NCI-H2227 (cell line): ENCODE measurements at regions not wholly inside any gene's neighbourhood (a gene's known extent, or its start where the extent isn't known, plus 50 kb on each side); places are given as distances from the start of the nearest gene placed in this dataset.
"Not testable (repeated sequence)": the region's sequence is repeated elsewhere in the genome, so short reads cannot be mapped to it uniquely, and the experiment has no call there.

Experiments used
- DNase-seq: peaks from one replicate; lab custom pipeline; 2025; ENCODE audit not compliant: unreplicated experiment; lab: John Stamatoyannopoulos, UW

GRCh38 chrX:66914080-66914479, 275.2 kb upstream of the EDA2R start:
- no peak for DNase-seq

DNA sequence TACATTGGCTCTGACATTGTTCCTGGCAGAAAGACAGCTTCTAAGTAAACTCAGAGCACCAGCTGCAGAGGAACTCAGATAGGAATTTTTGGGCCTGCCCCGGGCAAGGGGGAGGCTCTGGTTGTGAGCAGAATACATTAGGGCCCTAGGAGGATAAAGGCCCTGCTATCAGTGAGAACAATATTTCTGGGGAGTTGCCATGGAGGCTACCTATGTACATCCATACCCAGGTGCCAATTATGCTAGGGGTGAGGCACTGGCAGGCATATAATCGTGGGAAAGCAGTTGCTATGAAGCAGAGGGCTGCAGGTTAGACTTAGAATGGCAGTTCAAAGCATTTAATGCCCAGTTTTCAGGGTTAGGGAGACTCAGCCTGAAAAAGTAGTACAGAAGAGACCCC, 273.5 kb upstream of the EDA2R start:
- DNase-seq, result no peak

DNA sequence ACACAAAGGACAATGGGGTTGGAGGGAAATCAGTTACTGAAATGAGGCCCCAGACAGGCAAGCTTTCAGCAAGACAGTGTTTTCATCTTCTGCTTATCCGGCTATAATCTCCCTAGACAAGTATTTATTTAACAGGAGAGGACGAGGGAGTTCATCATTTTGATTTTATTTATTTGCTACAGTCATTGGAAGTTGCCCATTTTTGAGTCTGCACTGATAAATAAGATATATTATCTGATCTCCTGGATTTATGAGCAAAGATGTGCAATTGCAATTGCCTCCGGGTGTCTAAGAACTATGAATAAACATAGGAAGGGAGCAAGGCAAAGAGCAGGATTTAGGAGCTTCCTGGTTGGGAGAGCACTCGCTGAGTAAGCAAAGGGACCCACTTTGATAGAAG, 263.2 kb upstream of the EDA2R start:
- DNase-seq, result no peak

GRCh38 chrX:66900886-66901285, 262.0 kb upstream of the EDA2R start:
- no peak for DNase-seq

GRCh38 chrX:66892004-66892403, 253.1 kb upstream of the EDA2R start:
- DNase-seq, result no peak

DNA sequence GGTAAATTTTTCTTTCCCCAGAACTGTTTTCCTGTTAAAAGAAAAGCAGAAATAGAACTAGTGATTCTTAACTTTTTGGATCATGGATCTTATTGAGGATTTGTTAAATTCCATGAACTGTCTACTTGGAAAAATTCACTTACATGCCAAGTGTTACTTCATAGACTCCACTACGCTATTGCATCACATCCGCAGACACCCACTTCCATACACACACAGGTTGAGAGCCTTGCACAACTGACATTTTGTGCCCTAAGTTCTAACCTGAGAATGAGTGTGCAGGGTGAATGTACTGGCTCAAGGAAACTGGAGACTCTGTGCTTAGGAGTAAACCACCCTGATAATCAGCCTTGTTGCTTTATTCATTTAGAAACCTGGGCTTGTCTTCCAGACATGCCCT, 250.5 kb upstream of the EDA2R start:
- no peak for DNase-seq

DNA sequence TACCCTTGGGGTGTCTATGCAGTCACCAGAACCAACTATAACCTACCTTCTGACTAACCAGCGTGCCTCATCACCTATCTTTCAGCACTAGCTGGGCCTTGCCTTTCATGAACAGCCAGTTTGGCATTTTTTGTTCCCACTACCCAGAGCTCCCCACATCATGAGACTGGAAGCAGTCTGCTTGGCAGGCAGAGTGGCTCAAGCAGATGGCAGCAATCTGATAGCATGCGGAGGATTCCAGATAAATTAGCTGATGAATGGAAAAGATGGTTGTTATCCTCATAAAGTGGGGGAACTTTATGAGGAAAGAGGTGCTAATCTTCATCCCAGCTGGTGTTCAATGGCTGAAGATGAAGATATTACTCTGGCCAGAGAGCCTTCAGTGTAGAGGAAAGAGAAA, 243.2 kb upstream of the EDA2R start:
- DNase-seq, result no peak

DNA sequence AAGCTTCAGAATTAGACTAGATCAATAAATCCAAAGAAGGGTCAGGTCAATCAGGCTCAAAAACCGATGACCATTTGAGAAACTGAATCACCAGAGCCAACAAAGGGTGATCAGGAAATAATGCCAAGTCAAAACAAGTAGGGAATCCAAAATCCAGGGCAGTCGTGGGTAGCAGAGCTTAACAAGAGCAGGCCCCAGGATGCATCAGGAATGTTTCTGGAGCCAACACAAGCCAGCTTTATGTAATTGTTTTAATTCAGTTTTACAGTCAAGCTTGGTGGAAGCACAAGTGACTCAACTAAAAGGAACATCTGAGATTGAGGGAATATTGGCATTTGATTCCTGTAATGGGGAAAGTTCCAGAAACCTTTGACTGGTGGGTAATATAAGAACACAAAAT, 237.9 kb upstream of the EDA2R start:
- no peak for DNase-seq

- DNase-seq, result no peak
Measured at GRCh38 chrX:66872771-66873170, 233.9 kb upstream of the EDA2R start.

DNA sequence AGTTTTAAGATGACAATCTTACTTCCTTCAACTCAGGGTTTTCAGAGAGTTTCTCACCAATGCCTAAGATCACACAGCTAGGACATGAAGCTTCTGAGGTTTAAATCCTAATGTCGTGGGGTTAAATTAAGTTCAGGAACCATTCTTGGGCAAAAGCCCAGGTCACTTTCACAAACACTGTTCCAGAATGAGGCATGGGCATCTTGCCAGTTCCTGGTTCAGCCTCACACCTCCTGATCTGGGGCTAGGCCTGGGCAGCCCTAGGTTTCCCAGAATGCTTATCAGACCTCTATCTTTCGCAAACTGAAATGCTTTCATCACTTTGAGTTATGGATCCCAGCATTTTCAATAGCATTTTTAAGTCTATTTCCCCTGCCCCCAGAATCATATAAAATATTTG, 224.8 kb upstream of the EDA2R start:
- DNase-seq, result no peak

- no peak for DNase-seq
Measured at GRCh38 chrX:66833426-66833825, 194.5 kb upstream of the EDA2R start.

GRCh38 chrX:66815227-66815626, 176.3 kb upstream of the EDA2R start:
- DNase-seq, result no peak

GRCh38 chrX:66794514-66794913, 155.6 kb upstream of the EDA2R start:
- DNase-seq, result not testable (repeated sequence)

GRCh38 chrX:66766318-66766717, 127.4 kb upstream of the EDA2R start:
- DNase-seq, result no peak

DNA sequence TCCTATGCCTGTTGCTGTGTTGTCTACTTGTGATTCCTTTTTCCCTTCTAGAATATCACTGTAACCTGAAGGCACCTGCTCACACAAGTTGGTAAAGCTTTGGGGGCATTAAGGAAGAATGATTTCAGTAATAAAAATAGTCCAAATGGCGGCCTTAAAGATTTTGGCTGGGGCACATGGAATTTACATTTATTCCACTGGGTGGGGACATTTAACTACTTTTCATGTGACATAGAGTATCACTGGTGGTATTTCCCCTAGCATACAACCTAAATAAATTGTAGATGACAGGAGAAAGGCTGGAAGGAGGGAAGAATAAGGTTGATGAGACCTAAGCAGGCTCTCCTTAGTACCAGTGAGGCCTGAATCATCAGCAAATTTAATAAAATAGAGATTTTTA, 121.8 kb upstream of the EDA2R start:
- DNase-seq, result no peak

- no peak for DNase-seq
Measured at GRCh38 chrX:66756717-66757116, 117.8 kb upstream of the EDA2R start.

DNA sequence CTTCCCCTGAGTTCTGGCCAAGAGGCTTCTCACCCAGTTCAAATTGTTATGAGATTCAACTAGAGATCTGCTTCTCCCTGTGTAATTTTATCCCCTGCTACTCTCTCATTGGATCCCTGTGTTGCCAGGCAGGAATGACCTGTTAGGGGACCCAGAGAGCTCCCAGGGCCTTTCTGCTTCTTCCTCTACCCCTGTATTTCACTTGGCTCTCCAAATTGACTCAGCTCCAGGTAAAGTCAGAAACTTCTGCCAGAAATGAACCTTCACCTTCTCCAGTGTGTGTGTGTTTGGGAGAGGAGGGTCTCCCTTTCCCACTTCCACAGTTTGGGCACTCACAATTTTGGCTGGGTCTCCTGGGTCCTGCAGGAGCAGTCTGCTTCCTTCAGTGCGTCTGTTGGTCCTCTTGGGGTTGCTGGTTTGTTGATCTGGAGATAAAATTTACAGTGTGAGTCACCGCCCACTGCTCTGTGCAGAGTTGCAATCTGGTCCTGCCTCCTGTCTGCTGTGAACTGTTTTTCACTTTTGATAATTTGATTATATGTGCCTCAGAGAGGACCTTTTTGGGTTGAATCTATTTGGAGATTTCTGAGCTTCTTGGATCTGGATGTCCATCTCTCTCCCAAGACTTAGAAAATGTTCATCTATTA, 112.4 kb upstream of the EDA2R start:
- no peak for DNase-seq

GRCh38 chrX:66744519-66744918, 105.6 kb upstream of the EDA2R start:
- not testable (repeated sequence) for DNase-seq

- DNase-seq, result no peak
Measured at GRCh38 chrX:66731398-66731797, 92.5 kb upstream of the EDA2R start.

DNA sequence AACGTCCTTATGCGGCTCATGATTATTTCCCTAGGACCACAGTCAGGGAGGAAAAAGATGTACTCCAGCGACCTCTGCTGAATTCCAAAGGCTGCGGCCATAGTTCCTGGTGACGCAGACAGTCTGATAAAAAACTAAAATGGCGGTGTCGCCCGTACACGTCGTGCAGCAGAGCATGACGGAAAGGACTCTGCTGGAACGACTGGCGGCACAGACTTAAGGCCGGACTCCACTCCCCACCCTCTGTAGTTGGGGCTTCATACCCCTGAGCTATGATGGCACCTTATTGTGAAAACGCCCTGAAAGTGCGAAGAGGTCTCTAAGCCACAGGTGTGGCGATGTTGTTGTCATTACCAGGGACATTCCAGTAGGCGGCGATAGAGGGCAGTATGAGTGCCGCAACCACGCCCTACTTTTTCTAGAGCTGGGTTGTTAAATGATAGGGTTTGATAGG, 90.0 kb upstream of the EDA2R start:
- peak; percentile 31 for DNase-seq

- DNase-seq, result no peak
Measured at GRCh38 chrX:66717926-66718325, 79.0 kb upstream of the EDA2R start.

DNA sequence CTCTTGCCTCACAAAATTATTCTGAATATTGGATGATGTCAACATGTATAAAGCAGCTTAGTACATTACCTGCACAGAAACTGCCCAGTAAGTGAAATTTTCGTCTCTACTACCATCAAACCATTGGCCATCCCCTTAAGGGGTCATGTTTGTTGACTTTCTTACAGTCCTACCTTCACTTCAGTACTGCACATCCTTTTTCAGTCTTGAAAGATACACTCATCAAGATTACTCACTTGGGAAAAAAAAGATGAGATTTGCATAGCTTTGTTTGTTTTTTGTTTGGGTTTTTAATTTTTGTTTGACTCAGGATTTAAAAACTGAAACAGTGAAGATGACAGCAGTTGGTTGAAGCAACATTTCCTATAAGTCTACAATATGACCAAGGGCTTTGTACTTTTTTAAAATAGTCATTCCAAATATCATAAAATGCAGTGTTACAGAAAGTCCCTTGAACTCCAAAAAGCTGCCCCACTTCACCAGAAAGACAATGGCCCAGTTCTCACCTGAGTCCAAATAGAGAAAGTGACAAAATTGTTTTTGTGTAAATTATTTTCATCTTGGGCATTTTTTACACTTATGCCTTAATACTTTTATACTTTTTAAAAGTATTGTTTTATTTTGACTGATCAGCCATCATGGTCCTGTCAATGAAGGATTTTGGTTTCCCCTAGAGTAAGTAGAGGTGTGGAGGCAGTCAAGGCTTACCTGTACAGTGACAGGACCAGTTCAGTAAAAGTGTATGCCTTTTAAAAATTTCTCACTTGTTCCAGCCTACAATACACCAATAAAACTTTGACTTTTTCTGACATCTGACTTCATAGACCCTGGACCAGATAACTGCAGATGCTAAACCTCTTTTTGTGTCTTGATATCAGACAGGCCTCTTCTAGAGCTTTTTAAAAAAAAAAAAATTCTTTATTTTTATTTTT, 59.7 kb upstream of the EDA2R start:
- DNase-seq, result no peak
